HG03175 (cell line): ENCODE measurements at regions not wholly inside any gene's neighbourhood (a gene's known extent, or its start where the extent isn't known, plus 50 kb on each side); places are given as distances from the start of the nearest gene placed in this dataset.

Source experiments
- ATAC-seq: cut with Tn5 transposase; IDR thresholded peaks from one replicate; pipeline ENCODE4 v1.9.1; 2021; ENCODE audit warnings: mild to moderate bottlenecking, moderate library complexity; ENCODE audit not compliant: unreplicated experiment

GRCh38 chr7:88358526-88358838 is 51.8 kb upstream of the STEAP4 start:
- ATAC-seq: peak; percentile 6

GRCh38 chr7:88357781-88358525 is 51.3 kb upstream of the STEAP4 start:
- ATAC-seq: peak; percentile 85

- no peak for ATAC-seq
These were observed 50.6 kb upstream of the STEAP4 start for GRCh38 chr7:88357294-88357693.
